ENCODE measurements at regions not wholly inside any gene's neighbourhood (a gene's known extent, or its start where the extent isn't known, plus 50 kb on each side); places are given as distances from the start of the nearest gene placed in this dataset.

DNA sequence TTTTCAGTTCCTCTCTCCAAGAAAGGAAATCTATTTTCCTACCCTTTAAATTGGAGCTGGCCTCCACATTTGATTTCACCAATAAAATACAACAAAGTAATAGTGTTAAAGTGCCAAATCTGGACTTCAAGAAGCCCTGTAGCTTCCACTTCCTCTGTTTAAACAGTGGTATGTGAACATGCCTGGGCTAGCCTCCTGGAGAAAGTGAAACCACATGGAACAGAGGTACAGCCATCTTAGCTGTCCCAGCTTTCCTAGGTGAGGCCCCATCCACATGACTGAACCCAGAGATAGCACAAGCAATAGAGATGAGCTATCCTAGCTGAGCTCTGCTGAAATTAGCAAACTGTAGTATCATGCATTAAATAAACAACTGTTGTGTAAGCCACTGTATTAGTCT lies 131.8 kb upstream of the VCX start:
- Histone ChIP-seq H3K4me3 (ENCODE audit: low read length in 3 of 3) (no peak overlapping the region), H3K27me3 (ENCODE audit: control insufficient read depth, insufficient read depth, low read length) (no peaks in the 10 kb centered on the region), H3K4me1 (ENCODE audit: control insufficient read depth in 2 of 3, insufficient read depth in 2 of 3, low read depth in 1 of 3, low read length in 3 of 3) (no peaks in the 10 kb centered on the region), H3K27ac (ENCODE audit: low read depth in 2 of 2, low read length in 2 of 2) (no peak overlapping the region), H3K9ac (ENCODE audit: low read length in 3 of 3) (no peak overlapping the region), H3K36me3 (ENCODE audit: control insufficient read depth in 2 of 3, insufficient read depth in 3 of 3, low read length in 3 of 3) (no peaks in the 10 kb centered on the region), H3K9me3 (ENCODE audit: control insufficient read depth in 2 of 3, insufficient read depth in 1 of 3, low read length in 3 of 3) (no peaks in the 10 kb centered on the region)
- intact Hi-C loops (cut with DNase I), result no loop called here
- FAIRE-seq (no peak), DNase-seq (no peak)
- TF ChIP-seq, protein P1, sequence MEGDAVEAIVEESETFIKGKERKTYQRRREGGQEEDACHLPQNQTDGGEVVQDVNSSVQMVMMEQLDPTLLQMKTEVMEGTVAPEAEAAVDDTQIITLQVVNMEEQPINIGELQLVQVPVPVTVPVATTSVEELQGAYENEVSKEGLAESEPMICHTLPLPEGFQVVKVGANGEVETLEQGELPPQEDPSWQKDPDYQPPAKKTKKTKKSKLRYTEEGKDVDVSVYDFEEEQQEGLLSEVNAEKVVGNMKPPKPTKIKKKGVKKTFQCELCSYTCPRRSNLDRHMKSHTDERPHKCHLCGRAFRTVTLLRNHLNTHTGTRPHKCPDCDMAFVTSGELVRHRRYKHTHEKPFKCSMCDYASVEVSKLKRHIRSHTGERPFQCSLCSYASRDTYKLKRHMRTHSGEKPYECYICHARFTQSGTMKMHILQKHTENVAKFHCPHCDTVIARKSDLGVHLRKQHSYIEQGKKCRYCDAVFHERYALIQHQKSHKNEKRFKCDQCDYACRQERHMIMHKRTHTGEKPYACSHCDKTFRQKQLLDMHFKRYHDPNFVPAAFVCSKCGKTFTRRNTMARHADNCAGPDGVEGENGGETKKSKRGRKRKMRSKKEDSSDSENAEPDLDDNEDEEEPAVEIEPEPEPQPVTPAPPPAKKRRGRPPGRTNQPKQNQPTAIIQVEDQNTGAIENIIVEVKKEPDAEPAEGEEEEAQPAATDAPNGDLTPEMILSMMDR (IDR thresholded peaks at IDR 0.05; ENCODE audit: borderline replicate concordance, extremely low read depth, insufficient read depth), result no peak

DNA sequence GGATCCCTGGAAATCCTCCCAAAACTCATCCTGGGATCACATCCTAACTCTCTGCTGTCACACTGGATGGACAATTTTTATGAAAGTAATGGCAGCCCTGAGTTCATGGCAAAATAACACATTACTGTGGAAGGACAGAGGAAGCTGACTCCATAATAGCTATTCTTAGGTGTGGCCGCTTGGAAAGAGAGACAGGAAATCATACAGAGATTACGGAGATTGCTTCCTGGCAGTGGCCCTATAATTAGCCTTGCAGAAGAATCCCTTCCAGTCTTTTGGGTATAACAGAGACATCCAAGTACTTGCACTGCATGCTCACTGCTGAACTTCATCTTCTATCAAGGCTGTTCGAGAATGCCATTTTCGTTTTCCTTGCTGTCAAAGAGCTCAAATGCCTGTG lies 133.1 kb upstream of the VCX start:
- no peaks in the 10 kb centered on the region for H3K36me3 ChIP-seq (ENCODE audit: control insufficient read depth in 2 of 3, insufficient read depth in 3 of 3, low read length in 3 of 3)
- DNase-seq (peak in 1 of 5 donors; percentile 0), FAIRE-seq (no peak)
- H3K27ac ChIP-seq (ENCODE audit: low read depth in 2 of 2, low read length in 2 of 2), result no peak overlapping the region
- no peaks in the 10 kb centered on the region for H3K4me1 ChIP-seq (ENCODE audit: control insufficient read depth in 2 of 3, insufficient read depth in 2 of 3, low read depth in 1 of 3, low read length in 3 of 3)
- intact Hi-C loops (cut with DNase I), result no loop called here
- TF ChIP-seq, protein P1 (IDR thresholded peaks at IDR 0.05; ENCODE audit: borderline replicate concordance, extremely low read depth, insufficient read depth), result no peak
- no peaks in the 10 kb centered on the region for H3K27me3 ChIP-seq (ENCODE audit: control insufficient read depth, insufficient read depth, low read length)
- no peak overlapping the region for H3K9ac ChIP-seq (ENCODE audit: low read length in 3 of 3)
- H3K9me3 ChIP-seq (ENCODE audit: control insufficient read depth in 2 of 3, insufficient read depth in 1 of 3, low read length in 3 of 3), result no peaks in the 10 kb centered on the region
- H3K4me3 ChIP-seq (ENCODE audit: low read length in 3 of 3), result no peak overlapping the region

DNA sequence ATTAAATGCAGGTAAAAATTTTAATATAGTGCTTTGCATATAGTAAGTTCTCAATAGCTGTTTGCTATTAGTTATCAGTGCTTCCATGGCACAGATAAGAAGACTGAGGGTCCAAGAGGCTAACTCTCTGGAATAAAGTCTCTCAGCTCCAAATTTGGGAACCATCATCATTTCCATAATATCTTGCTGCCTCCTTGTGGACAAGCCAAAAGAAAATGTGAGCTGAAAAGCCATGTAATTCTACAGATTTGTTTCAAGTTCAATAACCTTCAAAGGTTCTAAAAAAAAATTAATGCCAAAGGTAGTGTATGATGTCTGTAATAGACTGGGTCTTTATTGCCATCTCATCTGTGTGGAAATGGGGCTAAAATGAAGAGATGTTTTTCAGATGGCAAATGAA lies 136.9 kb upstream of the VCX start:
- intact Hi-C loops (cut with DNase I), result no loop called here
- TF ChIP-seq, protein P1 (IDR thresholded peaks at IDR 0.05; ENCODE audit: borderline replicate concordance, extremely low read depth, insufficient read depth), result no peak
- no peaks in the 10 kb centered on the region for H3K27me3 ChIP-seq (ENCODE audit: control insufficient read depth, insufficient read depth, low read length)
- DNase-seq (peak in 2 of 5 donors; percentile 5 to 8), FAIRE-seq (peak; percentile 29)
- no peak overlapping the region for H3K27ac ChIP-seq (ENCODE audit: low read depth in 2 of 2, low read length in 2 of 2)
- no peak overlapping the region for H3K4me3 ChIP-seq (ENCODE audit: low read length in 3 of 3)
- no peak overlapping the region for H3K9ac ChIP-seq (ENCODE audit: low read length in 3 of 3)
- no peaks in the 10 kb centered on the region for H3K9me3 ChIP-seq (ENCODE audit: control insufficient read depth in 2 of 3, insufficient read depth in 1 of 3, low read length in 3 of 3)
- H3K36me3 ChIP-seq (ENCODE audit: control insufficient read depth in 2 of 3, insufficient read depth in 3 of 3, low read length in 3 of 3), result no peaks in the 10 kb centered on the region
- H3K4me1 ChIP-seq (ENCODE audit: control insufficient read depth in 2 of 3, insufficient read depth in 2 of 3, low read depth in 1 of 3, low read length in 3 of 3), result no peaks in the 10 kb centered on the region

DNA sequence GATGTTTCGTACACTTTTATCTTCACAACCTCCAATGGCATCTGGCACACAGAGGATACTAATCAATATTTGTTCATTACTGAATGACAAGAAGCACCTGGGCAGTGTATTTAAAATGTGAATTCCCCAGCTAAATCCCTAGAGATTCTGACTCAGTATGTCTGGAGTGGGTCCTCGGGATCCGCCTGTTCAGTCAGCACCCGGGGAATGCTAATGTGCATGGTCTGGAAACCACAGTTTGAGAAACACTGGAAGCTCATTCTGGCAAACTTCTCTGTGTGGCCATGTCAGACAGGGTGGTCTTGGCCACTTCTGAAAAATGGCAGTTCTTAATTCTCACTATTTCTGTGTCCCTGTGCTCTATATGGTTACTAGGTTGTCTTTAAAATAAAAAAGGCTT lies 138.8 kb upstream of the VCX start:
- H3K9ac ChIP-seq (ENCODE audit: low read length in 3 of 3), result no peak overlapping the region
- no peak for FAIRE-seq
- H3K27ac ChIP-seq (ENCODE audit: low read depth in 2 of 2, low read length in 2 of 2), result no peak overlapping the region
- intact Hi-C loops (cut with DNase I), result no loop called here
- TF ChIP-seq, protein P1 (IDR thresholded peaks at IDR 0.05; ENCODE audit: borderline replicate concordance, extremely low read depth, insufficient read depth), result no peak
- no peaks in the 10 kb centered on the region for H3K9me3 ChIP-seq (ENCODE audit: control insufficient read depth in 2 of 3, insufficient read depth in 1 of 3, low read length in 3 of 3)
- H3K4me3 ChIP-seq (ENCODE audit: low read length in 3 of 3), result no peak overlapping the region
- no peaks in the 10 kb centered on the region for H3K27me3 ChIP-seq (ENCODE audit: control insufficient read depth, insufficient read depth, low read length)
- DNase-seq, result no peak
- no peaks in the 10 kb centered on the region for H3K4me1 ChIP-seq (ENCODE audit: control insufficient read depth in 2 of 3, insufficient read depth in 2 of 3, low read depth in 1 of 3, low read length in 3 of 3)
- no peaks in the 10 kb centered on the region for H3K36me3 ChIP-seq (ENCODE audit: control insufficient read depth in 2 of 3, insufficient read depth in 3 of 3, low read length in 3 of 3)
